GM18951 (cell line): ENCODE measurements at regions not wholly inside any gene's neighbourhood (a gene's known extent, or its start where the extent isn't known, plus 50 kb on each side); places are given as distances from the start of the nearest gene placed in this dataset.
"Not testable (repeated sequence)": the region's sequence is repeated elsewhere in the genome, so short reads cannot be mapped to it uniquely, and the experiment has no call there.

Source experiments
- POLR2A ChIP-seq: IDR thresholded peaks from 4 replicates; pipeline ENCODE4 v1.6.1; 2011; ENCODE audit warnings: mild to moderate bottlenecking; ENCODE audit not compliant: insufficient read length, insufficient read depth; ENCODE audit errors: extremely low read depth
- in situ Hi-C: fragments of 300-500 bp; cut with MboI; formaldehyde crosslinking; loops from one replicate; pipeline ENCODE4 v1.12.0; 2022; ENCODE audit warnings: low sequenced_read_pairs, mixed read lengths, inconsistent platforms; ENCODE audit not compliant: unreplicated experiment

DNA sequence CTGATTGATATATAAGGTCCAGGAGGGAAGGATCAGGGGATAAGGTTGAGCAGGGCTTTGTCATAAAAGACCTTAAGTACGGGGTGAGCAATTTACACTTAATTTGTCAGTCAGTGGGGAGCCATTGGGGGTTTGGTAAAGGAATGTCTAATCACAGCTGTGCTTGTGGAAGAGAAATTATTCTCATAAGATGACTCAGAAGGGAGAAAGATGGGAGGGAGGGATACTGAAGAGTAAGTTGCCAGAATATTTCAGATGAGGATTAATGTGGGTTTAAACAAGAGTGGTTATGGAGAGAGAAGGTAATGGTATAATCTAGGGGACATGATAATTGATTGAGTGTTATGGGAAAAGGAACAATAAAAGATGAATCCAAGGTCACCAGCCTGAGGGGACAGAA is 500.1 kb upstream of the CCDC196 start:
- in situ Hi-C loops, result no loop called here
- no peak for TF ChIP-seq POLR2A

DNA sequence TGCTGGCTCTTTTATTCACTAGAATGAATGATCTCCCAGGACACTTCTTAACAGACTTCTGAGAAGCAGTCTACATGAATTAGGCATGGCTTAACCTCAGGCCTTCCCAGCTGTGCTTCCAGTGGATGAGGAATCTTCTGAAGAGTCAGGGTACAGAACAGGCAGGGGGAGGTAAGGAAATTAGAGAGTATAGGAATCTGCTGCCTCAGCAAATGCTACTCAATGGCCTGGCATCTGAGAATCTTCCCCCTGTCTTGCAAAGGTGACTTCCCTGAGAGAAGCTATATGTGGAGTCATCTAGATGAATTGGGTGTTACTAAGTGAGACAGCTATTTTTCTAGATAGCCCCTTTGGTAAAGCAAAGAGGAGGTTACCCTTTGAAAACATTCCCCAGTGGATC is 496.2 kb upstream of the CCDC196 start:
- in situ Hi-C loops, result no loop called here
- no peak for TF ChIP-seq POLR2A

GRCh38 chr14:65991104-65991503 is 495.1 kb upstream of the CCDC196 start:
- no peak for TF ChIP-seq POLR2A
- in situ Hi-C loops, result no loop called here

DNA sequence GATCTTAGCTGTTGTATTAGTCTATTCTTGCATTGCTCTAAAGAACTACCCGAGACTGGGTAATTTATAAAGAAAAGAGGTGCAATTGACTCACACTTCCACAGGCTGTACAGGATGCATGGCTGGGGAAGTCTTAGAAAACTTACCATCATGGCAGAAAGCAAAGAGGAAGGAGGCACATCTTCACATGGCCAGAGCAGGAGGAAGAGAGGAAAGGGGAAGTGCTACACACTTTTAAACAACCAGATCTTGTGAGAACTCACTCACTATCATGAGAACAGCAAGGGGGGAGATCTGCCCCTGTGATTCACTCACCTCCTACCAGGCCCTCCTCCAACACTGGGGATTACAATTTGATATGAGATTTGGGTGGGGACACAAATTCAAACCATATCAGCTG is 494.2 kb upstream of the CCDC196 start:
- in situ Hi-C loops, result not testable (repeated sequence)

GRCh38 chr14:65993103-65993502 is 493.1 kb upstream of the CCDC196 start:
- TF ChIP-seq POLR2A, result no peak
- in situ Hi-C loops, result no loop called here

GRCh38 chr14:65993996-65994395 is 492.2 kb upstream of the CCDC196 start:
- no peak for TF ChIP-seq POLR2A

DNA sequence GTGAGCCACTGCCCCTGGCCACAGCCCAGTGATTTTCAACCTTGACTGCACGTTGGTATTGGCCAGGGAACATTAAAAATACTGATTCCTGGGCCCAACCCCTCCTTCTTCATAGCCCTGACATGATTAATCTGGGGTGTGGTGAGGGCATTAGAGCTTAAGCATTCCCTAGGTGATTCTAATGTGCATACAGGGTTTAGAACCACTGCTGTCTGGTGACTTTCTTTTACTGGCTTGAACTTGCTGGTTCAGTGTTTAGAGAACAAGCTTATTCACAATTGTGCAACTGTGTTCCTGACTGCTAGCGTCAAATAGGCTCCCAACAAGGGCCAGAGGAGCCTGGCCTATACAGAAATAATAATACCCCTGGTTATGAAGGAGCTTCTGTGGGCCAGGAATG is 488.8 kb upstream of the CCDC196 start:
- no peak for TF ChIP-seq POLR2A
- in situ Hi-C loops, result no loop called here

More at GRCh38 chr14:65993996-65994395, 492.2 kb upstream of the CCDC196 start:
- in situ Hi-C loops, result no loop called here

- no peak for TF ChIP-seq POLR2A
- in situ Hi-C loops, result no loop called here
These were observed 486.3 kb upstream of the CCDC196 start for GRCh38 chr14:65999865-66000264.

GRCh38 chr14:66000766-66001165 is 485.4 kb upstream of the CCDC196 start:
- TF ChIP-seq POLR2A, result no peak
- in situ Hi-C loops, result no loop called here

- in situ Hi-C loops, result no loop called here
These were observed 484.8 kb upstream of the CCDC196 start for GRCh38 chr14:66001356-66001755.

GRCh38 chr14:66003082-66003730 is 483.0 kb upstream of the CCDC196 start:
- TF ChIP-seq POLR2A, result no peak
- in situ Hi-C loops, result no loop called here

More at GRCh38 chr14:66001356-66001755, 484.8 kb upstream of the CCDC196 start:
- TF ChIP-seq POLR2A, result no peak

DNA sequence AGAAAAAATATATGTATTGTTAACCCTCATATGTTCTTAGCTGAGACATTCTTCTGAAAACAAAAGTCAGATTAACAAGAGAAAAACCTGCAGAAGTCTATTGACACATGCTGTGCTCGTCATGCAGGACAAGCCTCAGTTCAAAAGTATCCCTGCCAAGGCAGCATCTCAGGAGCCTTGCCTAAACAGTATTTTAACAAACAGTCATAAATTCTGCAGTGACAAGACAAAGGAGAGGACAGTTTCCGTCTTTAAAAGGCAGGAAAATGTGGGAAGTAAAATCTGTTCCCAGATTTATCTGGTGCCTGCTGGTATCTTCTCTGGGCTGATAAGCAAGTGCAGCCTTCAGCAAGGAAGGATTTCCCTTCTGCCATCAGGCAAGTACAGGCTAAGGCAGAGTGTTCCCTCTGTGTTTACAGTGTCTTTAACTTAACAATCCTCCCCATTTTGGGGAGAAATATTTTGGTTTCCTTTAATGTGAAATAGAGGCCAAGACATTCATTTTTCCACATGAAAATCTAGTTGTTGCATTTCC is 480.2 kb upstream of the CCDC196 start:
- no peak for TF ChIP-seq POLR2A
- in situ Hi-C loops, result no loop called here

GRCh38 chr14:66008631-66009030 is 477.5 kb upstream of the CCDC196 start:
- in situ Hi-C loops, result no loop called here

DNA sequence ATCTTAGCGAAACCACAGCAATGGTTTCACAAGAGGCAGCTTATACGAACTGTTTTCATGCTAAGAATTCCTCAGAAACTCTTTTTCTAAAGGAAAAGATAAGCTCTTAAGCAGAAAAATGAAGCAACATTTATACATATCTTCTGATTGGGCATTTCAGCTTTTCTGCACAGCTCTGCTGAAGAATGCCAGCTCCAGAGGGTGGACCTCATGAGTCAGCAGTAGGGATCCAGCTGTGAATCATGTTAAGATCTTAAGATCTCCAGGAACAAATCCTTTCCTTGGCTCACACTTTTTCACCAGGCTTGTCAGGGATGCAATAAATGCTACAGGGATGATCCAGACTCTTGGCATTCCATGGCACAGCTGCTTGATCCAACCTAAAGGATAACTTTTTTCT is 477.1 kb upstream of the CCDC196 start:
- in situ Hi-C loops, result no loop called here
- no peak for TF ChIP-seq POLR2A

More at GRCh38 chr14:66008631-66009030, 477.5 kb upstream of the CCDC196 start:
- no peak for TF ChIP-seq POLR2A
